GM18868 (cell line): ENCODE measurements at regions not wholly inside any gene's neighbourhood (a gene's known extent, or its start where the extent isn't known, plus 50 kb on each side); places are given as distances from the start of the nearest gene placed in this dataset.

Experiments
- ATAC-seq: cut with Tn5 transposase; IDR thresholded peaks from one replicate; pipeline ENCODE4 v1.9.1; 2021; ENCODE audit warnings: mild to moderate bottlenecking, moderate library complexity; ENCODE audit not compliant: unreplicated experiment

GRCh38 chr14:71482671-71483070 lies 449.6 kb upstream of the RGS6 start:
- ATAC-seq, result no peak

GRCh38 chr14:71483154-71483553 lies 449.1 kb upstream of the RGS6 start:
- ATAC-seq, result no peak

- ATAC-seq, result no peak
Measured at GRCh38 chr14:71485833-71486232, 446.4 kb upstream of the RGS6 start.

- ATAC-seq, result no peak
Measured at GRCh38 chr14:71486279-71486678, 445.9 kb upstream of the RGS6 start.

- ATAC-seq, result peak; percentile 42
Measured at GRCh38 chr14:71487449-71487848, 444.8 kb upstream of the RGS6 start.

- ATAC-seq, result peak; percentile 64
Measured at GRCh38 chr14:71487941-71488340, 444.3 kb upstream of the RGS6 start.

GRCh38 chr14:71488703-71489191 lies 443.5 kb upstream of the RGS6 start:
- no peak for ATAC-seq

GRCh38 chr14:71489742-71490141 lies 442.5 kb upstream of the RGS6 start:
- no peak for ATAC-seq

- ATAC-seq, result no peak
Measured at GRCh38 chr14:71491931-71492330, 440.3 kb upstream of the RGS6 start.

- ATAC-seq, result no peak
Measured at GRCh38 chr14:71492346-71492745, 439.9 kb upstream of the RGS6 start.

GRCh38 chr14:71497645-71498086 lies 434.6 kb upstream of the RGS6 start:
- ATAC-seq, result peak; percentile 77

- ATAC-seq, result peak; percentile 41
Measured at GRCh38 chr14:71498212-71498611, 434.0 kb upstream of the RGS6 start.

GRCh38 chr14:71499018-71499417 lies 433.2 kb upstream of the RGS6 start:
- no peak for ATAC-seq

GRCh38 chr14:71507681-71508080 lies 424.5 kb upstream of the RGS6 start:
- no peak for ATAC-seq

GRCh38 chr14:71508901-71509300 lies 423.3 kb upstream of the RGS6 start:
- no peak for ATAC-seq

- no peak for ATAC-seq
Measured at GRCh38 chr14:71511152-71511551, 421.1 kb upstream of the RGS6 start.

- no peak for ATAC-seq
Measured at GRCh38 chr14:71514941-71515919, 417.0 kb upstream of the RGS6 start.

GRCh38 chr14:71521238-71522135 lies 410.7 kb upstream of the RGS6 start:
- ATAC-seq, result no peak

- ATAC-seq, result peak; percentile 86
Measured at GRCh38 chr14:71523630-71524319, 408.5 kb upstream of the RGS6 start.

- ATAC-seq, result peak; percentile 58
Measured at GRCh38 chr14:71524320-71524982, 407.8 kb upstream of the RGS6 start.
